ENCODE measurements at regions not wholly inside any gene's neighbourhood (a gene's known extent, or its start where the extent isn't known, plus 50 kb on each side); places are given as distances from the start of the nearest gene placed in this dataset.

- Histone ChIP-seq H3K4ac (ENCODE audit: low read depth, low read length) (no peak overlapping the region), H2BK120ac (ENCODE audit: low read depth, low read length) (no peak overlapping the region), H3K79me1 (ENCODE audit: low read depth in 1 of 2, low read length in 2 of 2) (no peaks in the 10 kb centered on the region), H3K23ac (ENCODE audit: low read depth, low read length) (no peak overlapping the region), H4K20me1 (ENCODE audit: insufficient read depth, low read length) (no peaks in the 10 kb centered on the region), H3K36me3 (ENCODE audit: control insufficient read depth, insufficient read depth, low read length) (no peaks in the 10 kb centered on the region), H3K27ac (ENCODE audit: insufficient read depth, low read length) (no peak overlapping the region), H2AK9ac (replicated peaks; ENCODE audit: low read depth, low read length, poor library complexity) (no peak overlapping the region), H2AK5ac (ENCODE audit: low read depth, low read length) (no peak overlapping the region), H3K9ac (ENCODE audit: low read depth, low read length) (no peak overlapping the region), H4K91ac (ENCODE audit: insufficient read depth, low read depth, low read length) (no peak overlapping the region), H2BK15ac (ENCODE audit: low read depth, low read length) (no peak overlapping the region), H3K27me3 (ENCODE audit: control insufficient read depth, insufficient read depth, low read length) (no peaks in the 10 kb centered on the region), H2BK5ac (ENCODE audit: low read depth, low read length, poor library complexity, severe bottlenecking) (no peak overlapping the region), H3K9me1 (ENCODE audit: insufficient read depth, low read length) (no peaks in the 10 kb centered on the region), H3K56ac (ENCODE audit: extremely low read depth, insufficient read depth, low read length) (no peak overlapping the region), H3K4me2 (ENCODE audit: low read depth, low read length) (no peak overlapping the region), H4K8ac (ENCODE audit: low read depth in 2 of 2, low read length in 2 of 2) (no peak overlapping the region), H2AFZ (replicated peaks; ENCODE audit: low read length, poor library complexity) (no peak overlapping the region), H3K4me1 (ENCODE audit: control insufficient read depth, insufficient read depth, low read length) (peaks cover 8% of the 10 kb centered on the region), H3K18ac (ENCODE audit: low read depth, low read length) (no peak overlapping the region), H3K9me3 (ENCODE audit: control insufficient read depth, insufficient read depth, low read length) (peaks cover 12% of the 10 kb centered on the region), H3K14ac (replicated peaks; ENCODE audit: low read depth, low read length) (no peak overlapping the region), H4K5ac (ENCODE audit: low read depth, low read length) (no peak overlapping the region), H3K4me3 (ENCODE audit: insufficient read depth, low read depth, low read length) (no peak overlapping the region), H2BK20ac (ENCODE audit: low read depth, low read length) (no peak overlapping the region)
- WGBS, 2 experiments (ENCODE audit: extremely low coverage in 2 of 2, insufficient read length in 1 of 2): no CpG with 5 or more reads among the region's 1 CpG
- no peak for TF ChIP-seq NFE2L2 (IDR thresholded peaks at IDR 0.05; ENCODE audit: low read depth, low read length)
- no peak for TF ChIP-seq USF2 (IDR thresholded peaks at IDR 0.05; ENCODE audit: low read depth, low read length)
- TF ChIP-seq CHD1 (IDR thresholded peaks at IDR 0.05; ENCODE audit: low read depth, low read length): no peak
- TF ChIP-seq MXI1 (IDR thresholded peaks at IDR 0.05; ENCODE audit: borderline replicate concordance, low read depth, low read length): no peak
- no peak for TF ChIP-seq SMC3 (IDR thresholded peaks at IDR 0.05; ENCODE audit: low read depth, low read length)
- TF ChIP-seq MAZ (IDR thresholded peaks at IDR 0.05; ENCODE audit: borderline replicate concordance, low read depth, low read length): no peak
- intact Hi-C loops (cut with micrococcal nuclease) (no loop called here), dilution Hi-C loops (cut with HindIII; ENCODE audit: low sequenced_read_pairs, unreplicated experiment) (no loop called here), in situ Hi-C loops (cut with MboI; ENCODE audit: low sequenced_read_pairs) (no loop called here)
- ATAC-seq (ENCODE audit: low read depth) (no peak), DNase-seq (no peak)
- ChIA-PET POLR2A (ENCODE audit: unreplicated experiment) (no interaction called here), CTCF (no interaction called here)
- BruUV-seq (replicated peaks): no TSS peak
Observed at GRCh38 chr12:124691429-124691828, 124.0 kb upstream of the NCOR2 start.

Data from IMR-90 (cell line).